H1 (cell line): ENCODE measurements at regions not wholly inside any gene's neighbourhood (a gene's known extent, or its start where the extent isn't known, plus 50 kb on each side); places are given as distances from the start of the nearest gene placed in this dataset.

Experiments used
- CTCF ChIA-PET: fragments of 300-600 bp; sonication (Branson Sonifier 250); formaldehyde crosslinking; loops from one replicate; lab custom pipeline; 2021; ENCODE audit not compliant: partially characterized antibody; lab: Charles Lee
- POLR2A ChIA-PET: fragments of 300-600 bp; sonication (Branson Sonifier 250); formaldehyde crosslinking; loops from one replicate; lab custom pipeline; 2021; ENCODE audit warnings: inconsistent platforms; ENCODE audit not compliant: partially characterized antibody; lab: Charles Lee
- DNase-seq, 2 experiments: peaks; one replicate each; pipeline versions ENCODE4 v3.0.0 to v3.0.0-alpha.2; 2010 to 2022; ENCODE audit warnings: low spot score in 2 of 2, low read depth in 1 of 2, mixed read lengths in 1 of 2
- FAIRE-seq: peaks from 2 replicates; lab custom pipeline; 2011; peaks lifted over from hg19 to GRCh38; lab: Jason Lieb, UNC
- H2AFZ ChIP-seq: 2 replicates; pipeline ENCODE4 v1.8.1; 2012; ENCODE audit warnings: low read length, inconsistent platforms
- H2AK5ac ChIP-seq: 2 replicates; pipeline ENCODE4 v1.6.1; 2013; ENCODE audit warnings: low read depth, low read length
- H2BK120ac ChIP-seq: replicated peaks from 2 replicates; pipeline ENCODE3; 2013; ENCODE audit warnings: low read depth, low read length, inconsistent platforms
- H2BK12ac ChIP-seq: 2 replicates; pipeline ENCODE4 v1.6.1; 2013; ENCODE audit warnings: low read depth, low read length
- H2BK15ac ChIP-seq: 2 replicates; pipeline ENCODE4 v1.6.1; 2013; ENCODE audit warnings: low read length
- H2BK20ac ChIP-seq: 2 replicates; pipeline ENCODE4 v1.6.1; 2013; ENCODE audit warnings: low read length
- H2BK5ac ChIP-seq: 2 replicates; pipeline ENCODE4 v1.6.1; 2013; ENCODE audit warnings: low read depth, low read length
- H3K14ac ChIP-seq: 2 replicates; pipeline ENCODE4 v1.6.1; 2013; ENCODE audit warnings: inconsistent platforms; ENCODE audit not compliant: insufficient read length
- H3K18ac ChIP-seq: 2 replicates; pipeline ENCODE4 v1.6.1; 2013; ENCODE audit warnings: low read length; ENCODE audit errors: extremely low read depth
- H3K23ac ChIP-seq: 2 replicates; pipeline ENCODE4 v1.6.1; 2013; ENCODE audit warnings: inconsistent platforms; ENCODE audit not compliant: insufficient read length
- H3K23me2 ChIP-seq: 2 replicates; pipeline ENCODE4 v1.6.1; 2013; ENCODE audit warnings: low read depth, low read length
- H3K27ac ChIP-seq: 2 replicates; pipeline ENCODE4 v1.6.1; 2011; ENCODE audit warnings: low read depth, low read length, inconsistent platforms
- H3K27me3 ChIP-seq, 4 experiments: replicated peaks in 1 of 4; 1 replicate in 1 of 4; 2 replicates in 3 of 4; pipeline versions ENCODE4 v1.6.1 to v1.8.1; 2011 to 2013; ENCODE audit warnings: low read length in 3 of 4, mild to moderate bottlenecking in 3 of 4, inconsistent platforms in 2 of 4, mixed read lengths in 2 of 4, moderate library complexity in 1 of 4; ENCODE audit not compliant: control insufficient read depth in 3 of 4, insufficient read depth in 3 of 4; ENCODE audit errors: extremely low read depth in 1 of 4
- H3K36me3 ChIP-seq, 4 experiments: 2 replicates each; pipeline versions ENCODE4 v1.6.1 to v1.8.1; 2011 to 2013; ENCODE audit warnings: mild to moderate bottlenecking in 4 of 4, low read length in 3 of 4, moderate library complexity in 2 of 4, control low read depth in 1 of 4, inconsistent platforms in 1 of 4; ENCODE audit not compliant: insufficient read depth in 4 of 4, control insufficient read depth in 2 of 4
- H3K4ac ChIP-seq: replicated peaks from 2 replicates; pipeline ENCODE3; 2013; ENCODE audit warnings: low read length, low read depth, mixed read lengths, inconsistent platforms; ENCODE audit not compliant: insufficient read length
- H3K4me1 ChIP-seq, 4 experiments: replicated peaks in 1 of 4; 1 replicate in 1 of 4; 2 replicates in 3 of 4; pipeline versions ENCODE4 v1.6.1 to v1.8.1; 2011 to 2013; ENCODE audit warnings: low read length in 3 of 4, inconsistent platforms in 2 of 4, mixed read lengths in 1 of 4; ENCODE audit not compliant: insufficient read depth in 4 of 4, control insufficient read depth in 3 of 4
- H3K4me2 ChIP-seq, 2 experiments: 2 replicates each; pipeline versions ENCODE4 v1.6.1 to v1.8.1; 2011 to 2013; ENCODE audit warnings: low read depth in 2 of 2, low read length in 2 of 2, control low read depth in 1 of 2, inconsistent platforms in 1 of 2, mild to moderate bottlenecking in 1 of 2; ENCODE audit not compliant: insufficient read depth in 1 of 2
- H3K4me3 ChIP-seq, 4 experiments: fragments of 200-600, 300-600 bp in 1 of 4; sonication (generic), shearing (Covaris generic), sonication (Bioruptor Twin) in 1 of 4; 2 replicates each; pipeline versions ENCODE4 v1.5.1 to v1.8.1; 2011 to 2016; ENCODE audit warnings: low read length in 4 of 4, low read depth in 3 of 4, control low read depth in 2 of 4, inconsistent platforms in 2 of 4, mild to moderate bottlenecking in 2 of 4, mixed read lengths in 1 of 4, moderate library complexity in 1 of 4; ENCODE audit not compliant: insufficient read depth in 2 of 4; ENCODE audit errors: extremely low read depth in 1 of 4
- H3K56ac ChIP-seq: replicated peaks from 2 replicates; pipeline ENCODE3; 2013; ENCODE audit warnings: low read depth, mild to moderate bottlenecking, mixed read lengths, low read length, inconsistent platforms; ENCODE audit not compliant: insufficient read length
- H3K79me1 ChIP-seq: 2 replicates; pipeline ENCODE4 v1.6.1; 2013; ENCODE audit warnings: low read depth, low read length, control low read depth
- H3K79me2 ChIP-seq, 2 experiments: 2 replicates each; pipeline versions ENCODE4 v1.6.1 to v1.8.1; 2012 to 2013; ENCODE audit warnings: low read length in 2 of 2, mild to moderate bottlenecking in 2 of 2, inconsistent platforms in 1 of 2; ENCODE audit not compliant: insufficient read depth in 2 of 2, control insufficient read depth in 1 of 2
- H3K9ac ChIP-seq, 4 experiments: replicated peaks in 1 of 4; 1 replicate in 1 of 4; 2 replicates in 3 of 4; pipeline versions ENCODE4 v1.6.1 to v1.8.1; 2011 to 2013; ENCODE audit warnings: low read depth in 3 of 4, low read length in 3 of 4, control low read depth in 2 of 4, mild to moderate bottlenecking in 2 of 4, moderate library complexity in 2 of 4, inconsistent platforms in 1 of 4; ENCODE audit errors: extremely low read depth in 1 of 4
- H3K9me3 ChIP-seq, 2 experiments: 2 replicates each; pipeline versions ENCODE4 v1.6.1 to v1.8.1; 2012 to 2013; ENCODE audit warnings: mild to moderate bottlenecking in 2 of 2, moderate library complexity in 2 of 2, control low read depth in 1 of 2, inconsistent platforms in 1 of 2, low read depth in 1 of 2, low read length in 1 of 2, mixed read lengths in 1 of 2; ENCODE audit not compliant: insufficient read depth in 2 of 2
- H4K20me1 ChIP-seq, 2 experiments: replicated peaks in 1 of 2; 2 replicates each; pipeline versions ENCODE3 to v1.8.1; 2011 to 2013; ENCODE audit warnings: inconsistent platforms in 2 of 2, low read length in 2 of 2, mild to moderate bottlenecking in 1 of 2; ENCODE audit not compliant: insufficient read depth in 2 of 2, control insufficient read depth in 1 of 2
- H4K5ac ChIP-seq: 2 replicates; pipeline ENCODE4 v1.6.1; 2013; ENCODE audit warnings: low read length, low read depth, mixed read lengths, inconsistent platforms; ENCODE audit not compliant: insufficient read length
- H4K8ac ChIP-seq: 2 replicates; pipeline ENCODE4 v1.8.0; 2013; ENCODE audit warnings: mild to moderate bottlenecking, moderate library complexity, low read length, inconsistent platforms; ENCODE audit not compliant: insufficient read depth; ENCODE audit errors: extremely low read depth
- H4K91ac ChIP-seq: replicated peaks from 2 replicates; pipeline ENCODE3; 2013; ENCODE audit warnings: low read length, mixed read lengths, inconsistent platforms; ENCODE audit not compliant: insufficient read length
- BRCA1 ChIP-seq: IDR thresholded peaks from 2 replicates; pipeline ENCODE4 v1.6.1; 2012; ENCODE audit warnings: low read depth, low read length, improper control_type of control experiment
- CEBPB ChIP-seq: IDR thresholded peaks from 2 replicates; pipeline ENCODE4 v1.6.1; 2012; ENCODE audit warnings: low read depth, low read length
- CTBP2 ChIP-seq: IDR thresholded peaks from 2 replicates; pipeline ENCODE4 v1.7.0; 2011; ENCODE audit warnings: borderline replicate concordance, mild to moderate bottlenecking, moderate library complexity, mixed read lengths, low read length; ENCODE audit not compliant: insufficient read depth, insufficient read length
- EGR1 ChIP-seq: IDR thresholded peaks from 2 replicates; pipeline ENCODE4 v1.6.1; 2011; ENCODE audit warnings: low read depth, low read length, borderline replicate concordance
- JUN ChIP-seq: IDR thresholded peaks from 2 replicates; pipeline ENCODE4 v1.6.1; 2011; ENCODE audit warnings: low read depth, mild to moderate bottlenecking, improper control_type of control experiment, low read length
- KDM1A ChIP-seq: fragments of 200-600, 300-600 bp; sonication (generic); IDR thresholded peaks from 2 replicates; pipeline ENCODE4 v1.7.1; 2016; ENCODE audit warnings: mild to moderate bottlenecking, low read length, borderline replicate concordance
- MAFK ChIP-seq: IDR thresholded peaks from 2 replicates; pipeline ENCODE4 v1.6.1; 2012; ENCODE audit warnings: low read depth, mild to moderate bottlenecking, improper control_type of control experiment, low read length
- MAX ChIP-seq: IDR thresholded peaks from 2 replicates; pipeline ENCODE4 v1.6.1; 2012; ENCODE audit warnings: inconsistent platforms
- PHF8 ChIP-seq: fragments of 200-600 bp; sonication (generic); conservative IDR thresholded peaks from 2 replicates; pipeline ENCODE4 v1.7.1; 2012; ENCODE audit warnings: low read depth, mild to moderate bottlenecking, inconsistent platforms, low read length, moderate library complexity
- POLR2AphosphoS5 ChIP-seq: IDR thresholded peaks from 2 replicates; pipeline ENCODE4 v1.6.1; 2011; ENCODE audit warnings: low read depth, low read length
- RXRA ChIP-seq: IDR thresholded peaks from 2 replicates; pipeline ENCODE4 v1.6.1; 2011; ENCODE audit warnings: low read depth, mild to moderate bottlenecking, low read length, moderate library complexity; ENCODE audit not compliant: insufficient read depth
- SUZ12 ChIP-seq: fragments of 200-600 bp; sonication (generic); IDR thresholded peaks from 2 replicates; pipeline ENCODE4 v1.6.1; 2012; ENCODE audit warnings: mild to moderate bottlenecking, inconsistent platforms, low read length, moderate library complexity, mixed read lengths
- TEAD4 ChIP-seq: IDR thresholded peaks from 2 replicates; pipeline ENCODE4 v1.6.1; 2012; ENCODE audit warnings: low read depth, low read length, inconsistent platforms, mixed read lengths
- WGBS, 2 experiments: shearing (Covaris generic) in 1 of 2; methylation state at CpG; one replicate each; pipeline versions ENCODE4 v1.1.6 to v1.1.7; 2013 to 2015; ENCODE audit warnings: low lambda C conversion rate in 2 of 2, mixed read lengths in 2 of 2, inconsistent platforms in 1 of 2, low coverage in 1 of 2, missing lambda C conversion rate in 1 of 2; ENCODE audit not compliant: insufficient replicate concordance in 2 of 2, insufficient coverage in 1 of 2, insufficient read length in 1 of 2; ENCODE audit errors: extremely low coverage in 1 of 2, missing lambda C conversion rate in 1 of 2; 5-methylcytosine and 5-hydroxymethylcytosine counted together

GRCh38 chr22:47296405-47297260, 534.2 kb downstream of the TBC1D22A start:
- Histone ChIP-seq H3K4me2 (no peak overlapping the region), H2BK120ac (no peak overlapping the region), H3K56ac (no peak overlapping the region), H2BK12ac (no peak overlapping the region), H3K23me2 (no peaks in the 10 kb centered on the region), H3K4ac (no peak overlapping the region), H2BK20ac (no peak overlapping the region), H2BK15ac (no peak overlapping the region), H4K91ac (no peak overlapping the region), H3K4me1 (no peaks in the 10 kb centered on the region), H3K14ac (no peak overlapping the region), H3K18ac (no peak overlapping the region), H3K36me3 (no peaks in the 10 kb centered on the region), H3K27me3 (no peaks in the 10 kb centered on the region), H3K79me2 (no peaks in the 10 kb centered on the region), H2AFZ (no peak overlapping the region), H3K79me1 (no peaks in the 10 kb centered on the region), H3K23ac (no peak overlapping the region), H3K9ac (no peak overlapping the region), H2AK5ac (no peak overlapping the region), H4K20me1 (no peaks in the 10 kb centered on the region), H4K5ac (no peak overlapping the region), H2BK5ac (no peak overlapping the region), H4K8ac (no peak overlapping the region), H3K9me3 (peaks cover 79 to 99% of the 10 kb centered on the region in 2 experiments), H3K4me3 (no peak overlapping the region), H3K27ac (no peak overlapping the region)
- WGBS, 2 experiments, result 84% methylated on average over 17 of the region's 25 CpGs; no CpG with 5 or more reads in 1 of the 2 experiments
- POLR2A ChIA-PET, result no interaction called here
- DNase-seq (no peak), FAIRE-seq (no peak)
- CTCF ChIA-PET, result no interaction called here
- TF ChIP-seq SUZ12, result no peak
- no peak for TF ChIP-seq PHF8
- no peak for TF ChIP-seq RXRA
- TF ChIP-seq CTBP2, result no peak
- TF ChIP-seq MAX, result no peak
- no peak for TF ChIP-seq JUN
- no peak for TF ChIP-seq MAFK
- TF ChIP-seq KDM1A, result no peak
- no peak for TF ChIP-seq CEBPB
- TF ChIP-seq EGR1, result no peak
- no peak for TF ChIP-seq POLR2AphosphoS5
- TF ChIP-seq TEAD4, result no peak
- no peak for TF ChIP-seq BRCA1
